ENCODE measurements at regions not wholly inside any gene's neighbourhood (a gene's known extent, or its start where the extent isn't known, plus 50 kb on each side); places are given as distances from the start of the nearest gene placed in this dataset.

GRCh38 chr4:181776264-181777054 is 466.7 kb upstream of the TENM3 start:
- no peak overlapping the region for H3K4me3 ChIP-seq (ENCODE audit: low read depth, low read length)
- DNase-seq (ENCODE audit: low read depth), result no peak
- TF ChIP-seq, protein P1, sequence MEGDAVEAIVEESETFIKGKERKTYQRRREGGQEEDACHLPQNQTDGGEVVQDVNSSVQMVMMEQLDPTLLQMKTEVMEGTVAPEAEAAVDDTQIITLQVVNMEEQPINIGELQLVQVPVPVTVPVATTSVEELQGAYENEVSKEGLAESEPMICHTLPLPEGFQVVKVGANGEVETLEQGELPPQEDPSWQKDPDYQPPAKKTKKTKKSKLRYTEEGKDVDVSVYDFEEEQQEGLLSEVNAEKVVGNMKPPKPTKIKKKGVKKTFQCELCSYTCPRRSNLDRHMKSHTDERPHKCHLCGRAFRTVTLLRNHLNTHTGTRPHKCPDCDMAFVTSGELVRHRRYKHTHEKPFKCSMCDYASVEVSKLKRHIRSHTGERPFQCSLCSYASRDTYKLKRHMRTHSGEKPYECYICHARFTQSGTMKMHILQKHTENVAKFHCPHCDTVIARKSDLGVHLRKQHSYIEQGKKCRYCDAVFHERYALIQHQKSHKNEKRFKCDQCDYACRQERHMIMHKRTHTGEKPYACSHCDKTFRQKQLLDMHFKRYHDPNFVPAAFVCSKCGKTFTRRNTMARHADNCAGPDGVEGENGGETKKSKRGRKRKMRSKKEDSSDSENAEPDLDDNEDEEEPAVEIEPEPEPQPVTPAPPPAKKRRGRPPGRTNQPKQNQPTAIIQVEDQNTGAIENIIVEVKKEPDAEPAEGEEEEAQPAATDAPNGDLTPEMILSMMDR (IDR thresholded peaks at IDR 0.05; ENCODE audit: control insufficient read depth, extremely low read depth, insufficient read depth), result no peak

DNA sequence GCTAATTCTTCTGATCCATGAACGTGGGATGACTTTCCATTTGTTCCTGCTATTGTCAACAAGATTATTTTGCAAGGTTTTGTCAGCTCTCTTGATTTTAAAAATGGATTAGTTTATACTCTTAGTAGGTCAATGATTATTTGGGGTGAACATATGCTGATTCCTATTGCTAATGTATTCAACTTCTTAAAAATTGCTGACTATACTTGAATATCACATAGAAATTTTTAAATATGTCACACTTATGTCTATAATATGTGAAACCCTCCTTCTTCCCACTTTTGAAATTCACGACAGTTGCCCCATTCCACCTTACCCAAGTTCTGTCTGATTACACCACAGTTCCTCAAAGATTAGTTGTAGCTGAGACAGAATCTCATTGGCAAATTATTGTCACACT is 465.7 kb upstream of the TENM3 start:
- H3K4me3 ChIP-seq (ENCODE audit: low read depth, low read length), result no peak overlapping the region
- TF ChIP-seq, protein P1 (IDR thresholded peaks at IDR 0.05; ENCODE audit: control insufficient read depth, extremely low read depth, insufficient read depth), result no peak
- DNase-seq (ENCODE audit: low read depth), result no peak

- DNase-seq (ENCODE audit: low read depth), result no peak
- H3K4me3 ChIP-seq (ENCODE audit: low read depth, low read length), result no peak overlapping the region
- TF ChIP-seq, protein P1 (IDR thresholded peaks at IDR 0.05; ENCODE audit: control insufficient read depth, extremely low read depth, insufficient read depth), result no peak
Measured at GRCh38 chr4:181784881-181785280, 458.3 kb upstream of the TENM3 start.

- TF ChIP-seq, protein P1 (IDR thresholded peaks at IDR 0.05; ENCODE audit: control insufficient read depth, extremely low read depth, insufficient read depth), result no peak
- no peak for DNase-seq (ENCODE audit: low read depth)
- H3K4me3 ChIP-seq (ENCODE audit: low read depth, low read length), result no peak overlapping the region
Measured at GRCh38 chr4:181792641-181793040, 450.6 kb upstream of the TENM3 start.

DNA sequence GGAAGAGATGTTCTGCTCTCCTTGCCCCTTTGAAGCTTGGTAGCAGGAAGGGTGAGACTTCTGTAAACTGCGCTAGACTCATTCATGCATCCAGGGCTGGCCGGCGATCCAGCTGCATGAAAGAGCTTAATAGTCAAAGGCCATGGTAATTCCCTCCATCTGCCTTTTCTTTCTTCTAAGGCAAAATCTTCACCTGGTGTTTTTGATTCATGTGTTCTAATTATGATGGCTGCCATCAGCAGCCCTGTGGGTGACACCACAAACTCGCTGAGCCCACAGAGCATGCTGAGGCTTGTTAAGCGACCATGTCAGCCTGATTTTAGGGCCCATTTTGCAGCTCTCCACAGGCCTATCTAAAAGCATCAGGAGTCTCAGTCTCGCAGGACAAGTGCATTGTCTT is 450.1 kb upstream of the TENM3 start:
- no peak overlapping the region for H3K4me3 ChIP-seq (ENCODE audit: low read depth, low read length)
- no peak for DNase-seq (ENCODE audit: low read depth)
- TF ChIP-seq, protein P1 (IDR thresholded peaks at IDR 0.05; ENCODE audit: control insufficient read depth, extremely low read depth, insufficient read depth), result no peak

DNA sequence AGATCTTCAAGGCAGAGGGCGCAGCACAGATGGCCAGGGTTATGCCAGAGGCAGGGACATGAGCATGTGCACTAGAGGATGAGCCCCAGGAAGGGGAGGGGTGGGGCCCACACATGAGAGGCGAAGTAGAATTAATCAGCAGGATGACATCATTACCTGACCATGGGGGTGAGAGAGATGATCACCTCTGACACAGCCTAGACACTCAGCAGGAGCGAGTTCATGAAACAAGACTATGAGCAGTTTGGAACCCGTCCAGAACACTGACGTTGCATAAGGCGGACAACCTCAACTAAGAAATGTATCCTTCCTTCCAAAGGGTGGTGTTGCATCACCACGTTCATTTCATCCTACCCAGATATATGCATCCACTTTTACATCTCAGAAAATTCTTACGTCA is 446.7 kb upstream of the TENM3 start:
- DNase-seq (ENCODE audit: low read depth), result no peak
- TF ChIP-seq, protein P1 (IDR thresholded peaks at IDR 0.05; ENCODE audit: control insufficient read depth, extremely low read depth, insufficient read depth), result no peak
- no peak overlapping the region for H3K4me3 ChIP-seq (ENCODE audit: low read depth, low read length)

DNA sequence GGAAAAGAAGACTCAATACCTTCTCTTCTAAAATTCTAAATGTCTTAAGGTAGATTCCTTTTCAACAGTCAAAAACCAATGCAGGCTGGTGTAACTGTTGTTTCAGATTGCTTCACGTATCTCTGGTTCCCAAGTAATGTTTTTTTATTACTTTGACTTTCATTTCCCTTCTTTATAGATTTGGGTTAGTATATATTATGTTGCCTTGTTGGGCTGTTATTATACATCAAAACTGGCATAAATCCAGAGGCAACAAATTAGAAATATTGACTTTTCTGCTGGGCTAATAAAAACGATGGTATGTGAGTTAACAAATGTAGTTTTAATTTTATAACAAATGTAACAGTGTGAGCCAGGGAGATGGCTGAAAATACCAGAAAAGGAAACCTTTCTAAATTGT is 444.7 kb upstream of the TENM3 start:
- TF ChIP-seq, protein P1 (IDR thresholded peaks at IDR 0.05; ENCODE audit: control insufficient read depth, extremely low read depth, insufficient read depth), result no peak
- DNase-seq (ENCODE audit: low read depth), result no peak
- H3K4me3 ChIP-seq (ENCODE audit: low read depth, low read length), result no peak overlapping the region

Data from LNCaP clone FGC (cell line).